H9 (cell line): ENCODE measurements at regions not wholly inside any gene's neighbourhood (a gene's known extent, or its start where the extent isn't known, plus 50 kb on each side); places are given as distances from the start of the nearest gene placed in this dataset.

Experiments used
- DNase-seq: peaks from one replicate; pipeline ENCODE4 v3.0.0-alpha.2; 2017
- H2AFZ ChIP-seq: one replicate; pipeline ENCODE4 v1.6.1; 2013; ENCODE audit warnings: mild to moderate bottlenecking, low read length, control low read depth, moderate library complexity
- H2AK5ac ChIP-seq: 2 replicates; pipeline ENCODE4 v1.6.1; 2013; ENCODE audit warnings: low read length, control low read depth, mixed read lengths; ENCODE audit not compliant: insufficient read length
- H2BK120ac ChIP-seq: one replicate; pipeline ENCODE4 v1.6.1; 2013; ENCODE audit warnings: low read depth, mild to moderate bottlenecking, low read length, control low read depth, inconsistent platforms; ENCODE audit not compliant: poor library complexity, severe bottlenecking
- H2BK12ac ChIP-seq: 2 replicates; pipeline ENCODE4 v1.6.1; 2013; ENCODE audit warnings: low read length, control low read depth, mixed read lengths, low read depth; ENCODE audit not compliant: insufficient read length
- H2BK15ac ChIP-seq: 2 replicates; pipeline ENCODE4 v1.6.1; 2013; ENCODE audit warnings: low read depth, low read length, control low read depth
- H2BK20ac ChIP-seq: one replicate; pipeline ENCODE4 v1.6.1; 2013; ENCODE audit warnings: low read depth, mild to moderate bottlenecking, low read length, control low read depth, inconsistent platforms; ENCODE audit not compliant: poor library complexity, severe bottlenecking
- H2BK5ac ChIP-seq: 2 replicates; pipeline ENCODE4 v1.6.1; 2013; ENCODE audit warnings: low read length, control low read depth, mixed read lengths; ENCODE audit not compliant: insufficient read length
- H3K14ac ChIP-seq: 2 replicates; pipeline ENCODE4 v1.6.1; 2013; ENCODE audit warnings: low read length, control low read depth; ENCODE audit not compliant: insufficient read depth
- H3K18ac ChIP-seq: 2 replicates; pipeline ENCODE4 v1.6.1; 2013; ENCODE audit warnings: low read depth, mild to moderate bottlenecking, mixed read lengths, low read length, control low read depth; ENCODE audit not compliant: insufficient read length
- H3K23ac ChIP-seq: 2 replicates; pipeline ENCODE4 v1.6.1; 2013; ENCODE audit warnings: low read length, control low read depth, mixed read lengths, low read depth; ENCODE audit not compliant: insufficient read length
- H3K23me2 ChIP-seq: 2 replicates; pipeline ENCODE4 v1.6.1; 2013; ENCODE audit warnings: low read depth, mild to moderate bottlenecking, mixed read lengths, low read length, control low read depth; ENCODE audit not compliant: insufficient read length, poor library complexity, severe bottlenecking
- H3K27ac ChIP-seq: 2 replicates; pipeline ENCODE4 v1.5.1; 2013; ENCODE audit warnings: low read length, control low read depth, mixed read lengths, low read depth; ENCODE audit not compliant: insufficient read length
- H3K27me3 ChIP-seq: 2 replicates; pipeline ENCODE4 v1.6.1; 2013; ENCODE audit warnings: low read length, control low read depth, inconsistent platforms; ENCODE audit not compliant: insufficient read depth
- H3K4ac ChIP-seq: 2 replicates; pipeline ENCODE4 v1.6.1; 2013; ENCODE audit warnings: low read depth, mild to moderate bottlenecking, control low read depth, inconsistent platforms, low read length, moderate library complexity
- H3K4me1 ChIP-seq: 2 replicates; pipeline ENCODE4 v1.6.1; 2013; ENCODE audit warnings: low read length, control low read depth, inconsistent platforms; ENCODE audit not compliant: insufficient read depth
- H3K4me2 ChIP-seq: 2 replicates; pipeline ENCODE4 v1.6.1; 2013; ENCODE audit warnings: low read length, control low read depth, mixed read lengths; ENCODE audit not compliant: insufficient read length, insufficient read depth
- H3K56ac ChIP-seq: 2 replicates; pipeline ENCODE4 v1.6.1; 2013; ENCODE audit warnings: low read depth, mild to moderate bottlenecking, mixed read lengths, low read length, control low read depth; ENCODE audit not compliant: insufficient read length
- H3K79me1 ChIP-seq: 2 replicates; pipeline ENCODE4 v1.6.1; 2013; ENCODE audit warnings: low read depth, mild to moderate bottlenecking, moderate library complexity, low read length, control low read depth, inconsistent platforms; ENCODE audit not compliant: insufficient read depth, poor library complexity, severe bottlenecking
- H3K79me2 ChIP-seq: 2 replicates; pipeline ENCODE4 v1.6.1; 2013; ENCODE audit warnings: low read length, control low read depth, inconsistent platforms; ENCODE audit not compliant: insufficient read depth
- H3K9ac ChIP-seq: 2 replicates; pipeline ENCODE4 v1.6.1; 2013; ENCODE audit warnings: low read length, control low read depth, mixed read lengths; ENCODE audit not compliant: insufficient read length; ENCODE audit errors: extremely low read depth
- H3K9me3 ChIP-seq: one replicate; pipeline ENCODE4 v1.6.1; 2013; ENCODE audit warnings: low read depth, low read length, inconsistent platforms; ENCODE audit not compliant: control insufficient read depth
- H3T11ph ChIP-seq: one replicate; pipeline ENCODE4 v1.6.1; 2013; ENCODE audit warnings: mild to moderate bottlenecking, low read length, control low read depth, inconsistent platforms
- H4K20me1 ChIP-seq: one replicate; pipeline ENCODE4 v1.6.1; 2013; ENCODE audit not compliant: control insufficient read depth, insufficient read length, insufficient read depth
- H4K5ac ChIP-seq: 2 replicates; pipeline ENCODE4 v1.6.1; 2013; ENCODE audit warnings: low read depth, mild to moderate bottlenecking, mixed read lengths, low read length, control low read depth; ENCODE audit not compliant: insufficient read length
- H4K8ac ChIP-seq: replicated peaks from 2 replicates; pipeline ENCODE4 v1.6.1; 2013; ENCODE audit warnings: low read length, control low read depth, mixed read lengths, low read depth; ENCODE audit not compliant: insufficient read length
- H4K91ac ChIP-seq: 2 replicates; pipeline ENCODE4 v1.6.1; 2013; ENCODE audit warnings: low read depth, mild to moderate bottlenecking, moderate library complexity, mixed read lengths, low read length, control low read depth; ENCODE audit not compliant: insufficient read length
- H3K27ac Mint-ChIP-seq, 3 experiments: 2 replicates in 2 of 3; 3 replicates in 1 of 3; pipeline ENCODE4 v1.8.0; 2020 to 2021; ENCODE audit warnings: mixed read lengths in 3 of 3, mild to moderate bottlenecking in 1 of 3, moderate library complexity in 1 of 3
- H3K27me3 Mint-ChIP-seq: 2 replicates; pipeline ENCODE4 v1.8.0; 2021; ENCODE audit warnings: low read depth, mild to moderate bottlenecking, moderate library complexity, mixed read lengths
- H3K36me3 Mint-ChIP-seq, 3 experiments: 2 replicates in 2 of 3; 3 replicates in 1 of 3; pipeline ENCODE4 v1.8.0; 2020 to 2021; ENCODE audit warnings: low read depth in 3 of 3, mixed read lengths in 3 of 3; ENCODE audit not compliant: insufficient read depth in 1 of 3
- H3K4me1 Mint-ChIP-seq, 2 experiments: 2 replicates each; pipeline ENCODE4 v1.8.0; 2020; ENCODE audit warnings: mixed read lengths in 2 of 2
- H3K4me3 Mint-ChIP-seq, 2 experiments: 2 replicates in 1 of 2; 3 replicates in 1 of 2; pipeline ENCODE4 v1.8.0; 2020 to 2021; ENCODE audit warnings: mild to moderate bottlenecking in 2 of 2, mixed read lengths in 2 of 2, moderate library complexity in 1 of 2
- H3K9me3 Mint-ChIP-seq, 2 experiments: 2 replicates in 1 of 2; 3 replicates in 1 of 2; pipeline ENCODE4 v1.8.0; 2020; ENCODE audit warnings: mild to moderate bottlenecking in 2 of 2, mixed read lengths in 2 of 2, moderate library complexity in 1 of 2
- CTCF ChIP-seq: fragments of 200-600 bp; sonication (generic); conservative IDR thresholded peaks from 3 replicates; pipeline ENCODE4 v1.8.0; 2021; ENCODE audit warnings: antibody characterized with exemption, mild to moderate bottlenecking
- WGBS: extraction: QIAGEN DNeasy Blood & Tissue Kit; methylation state at CpG from one replicate; pipeline ENCODE4 v1.1.7; 2013; ENCODE audit warnings: missing lambda C conversion rate, low lambda C conversion rate, mixed read lengths; ENCODE audit not compliant: insufficient read length; ENCODE audit errors: extremely low coverage; 5-methylcytosine and 5-hydroxymethylcytosine counted together

GRCh38 chr12:93145086-93145485 is 216.0 kb upstream of the EEA1 start:
- Mint-ChIP-seq H3K27me3 (no peaks in the 10 kb centered on the region; the same call in 1 of the 2 replicates), H3K4me1 (no peaks in the 10 kb centered on the region), H3K27ac (no peak overlapping the region), H3K36me3 (no peaks in the 10 kb centered on the region), H3K4me3 (no peak overlapping the region), H3K9me3 (no peaks in the 10 kb centered on the region)
- H3T11ph ChIP-seq: no peak overlapping the region
- no peaks in the 10 kb centered on the region for H3K4me1 ChIP-seq
- H2AK5ac ChIP-seq: no peak overlapping the region
- H3K27ac ChIP-seq: no peak overlapping the region
- H3K79me2 ChIP-seq: no peaks in the 10 kb centered on the region
- H4K20me1 ChIP-seq: no peaks in the 10 kb centered on the region
- H3K9ac ChIP-seq: no peak overlapping the region
- H3K18ac ChIP-seq: no peak overlapping the region
- H3K9me3 ChIP-seq: no peaks in the 10 kb centered on the region
- H3K56ac ChIP-seq: no peak overlapping the region
- H3K23ac ChIP-seq: no peak overlapping the region
- no peaks in the 10 kb centered on the region for H3K79me1 ChIP-seq
- DNase-seq: no peak
- no peak overlapping the region for H4K91ac ChIP-seq
- H2BK15ac ChIP-seq: no peak overlapping the region
- H3K23me2 ChIP-seq: no peaks in the 10 kb centered on the region
- no peak overlapping the region for H2BK120ac ChIP-seq
- no peak overlapping the region for H2BK12ac ChIP-seq
- no peak overlapping the region for H4K8ac ChIP-seq
- H3K4ac ChIP-seq: no peak overlapping the region
- no peak overlapping the region for H2BK20ac ChIP-seq
- H4K5ac ChIP-seq: no peak overlapping the region
- WGBS: no CpG with 5 or more reads among the region's 5 CpGs
- no peak overlapping the region for H3K14ac ChIP-seq
- no peak overlapping the region for H2AFZ ChIP-seq
- no peak overlapping the region for H3K4me2 ChIP-seq
- H3K27me3 ChIP-seq: no peaks in the 10 kb centered on the region
- no peak for TF ChIP-seq CTCF
- H2BK5ac ChIP-seq: no peak overlapping the region
